Osteocyte (in vitro differentiated cells): ENCODE measurements at regions not wholly inside any gene's neighbourhood (a gene's known extent, or its start where the extent isn't known, plus 50 kb on each side); places are given as distances from the start of the nearest gene placed in this dataset.
A peak's percentile ranks its signal among the peaks of the same experiment; 100 is the strongest.

Experiments used
- DNase-seq: peaks from one replicate; pipeline ENCODE4 v3.0.0; 2021; ENCODE audit warnings: mixed read lengths; ENCODE audit not compliant: unreplicated experiment; ENCODE audit errors: extremely low spot score
- H3K27ac Mint-ChIP-seq: one replicate; pipeline ENCODE4 v1.8.0; 2021; ENCODE audit warnings: mild to moderate bottlenecking, mixed read lengths; ENCODE audit not compliant: unreplicated experiment
- H3K27me3 Mint-ChIP-seq: one replicate; pipeline ENCODE4 v1.8.0; 2021; ENCODE audit warnings: mixed read lengths; ENCODE audit not compliant: unreplicated experiment
- H3K36me3 Mint-ChIP-seq: one replicate; pipeline ENCODE4 v1.8.0; 2021; ENCODE audit warnings: mixed read lengths; ENCODE audit not compliant: unreplicated experiment
- H3K4me1 Mint-ChIP-seq: one replicate; pipeline ENCODE4 v1.8.0; 2021; ENCODE audit warnings: mixed read lengths; ENCODE audit not compliant: unreplicated experiment
- H3K4me3 Mint-ChIP-seq: one replicate; pipeline ENCODE4 v1.8.0; 2021; ENCODE audit warnings: mild to moderate bottlenecking, moderate library complexity, mixed read lengths; ENCODE audit not compliant: unreplicated experiment
- H3K9me3 Mint-ChIP-seq: one replicate; pipeline ENCODE4 v1.8.0; 2021; ENCODE audit warnings: mixed read lengths; ENCODE audit not compliant: unreplicated experiment
- CTCF ChIP-seq: fragments of 200-600 bp; sonication (generic); IDR thresholded peaks from 2 replicates; pipeline ENCODE4 v1.5.0; 2021; ENCODE audit warnings: antibody characterized with exemption, mild to moderate bottlenecking, moderate library complexity

- H3K9me3 Mint-ChIP-seq: no peaks in the 10 kb centered on the region
- H3K36me3 Mint-ChIP-seq: no peaks in the 10 kb centered on the region
- H3K27me3 Mint-ChIP-seq: no peaks in the 10 kb centered on the region
- peak; percentile 51 for TF ChIP-seq CTCF
- H3K27ac Mint-ChIP-seq: no peak overlapping the region
- no peaks in the 10 kb centered on the region for H3K4me1 Mint-ChIP-seq
- no peak for DNase-seq
- no peak overlapping the region for H3K4me3 Mint-ChIP-seq
Observed at GRCh38 chr1:118716775-118717174, 271.4 kb downstream of the TBX15 start.

GRCh38 chr1:118711356-118711755 lies 276.8 kb downstream of the TBX15 start:
- Mint-ChIP-seq H3K4me1 (no peaks in the 10 kb centered on the region), H3K36me3 (no peaks in the 10 kb centered on the region), H3K27ac (no peak overlapping the region), H3K4me3 (no peak overlapping the region), H3K27me3 (no peaks in the 10 kb centered on the region), H3K9me3 (no peaks in the 10 kb centered on the region)
- DNase-seq: no peak
- no peak for TF ChIP-seq CTCF

- H3K4me3 Mint-ChIP-seq: no peak overlapping the region
- H3K36me3 Mint-ChIP-seq: no peaks in the 10 kb centered on the region
- TF ChIP-seq CTCF: no peak
- no peak for DNase-seq
- no peak overlapping the region for H3K27ac Mint-ChIP-seq
- H3K9me3 Mint-ChIP-seq: peaks cover 5% of the 10 kb centered on the region
- no peaks in the 10 kb centered on the region for H3K27me3 Mint-ChIP-seq
- H3K4me1 Mint-ChIP-seq: no peaks in the 10 kb centered on the region
Observed at GRCh38 chr1:118698911-118699310, 289.2 kb downstream of the TBX15 start.

- Mint-ChIP-seq H3K36me3 (no peaks in the 10 kb centered on the region), H3K27me3 (no peaks in the 10 kb centered on the region), H3K4me3 (no peak overlapping the region), H3K27ac (no peak overlapping the region), H3K4me1 (no peaks in the 10 kb centered on the region), H3K9me3 (no peaks in the 10 kb centered on the region)
- TF ChIP-seq CTCF: no peak
- no peak for DNase-seq
Observed at GRCh38 chr1:118692143-118692542, 296.0 kb downstream of the TBX15 start.

- Mint-ChIP-seq H3K4me3 (no peak overlapping the region), H3K36me3 (no peaks in the 10 kb centered on the region), H3K4me1 (no peaks in the 10 kb centered on the region), H3K27ac (no peak overlapping the region), H3K9me3 (no peaks in the 10 kb centered on the region), H3K27me3 (no peaks in the 10 kb centered on the region)
- no peak for DNase-seq
- TF ChIP-seq CTCF: no peak
Observed at GRCh38 chr1:118688891-118689290, 299.3 kb downstream of the TBX15 start.
